GM12872 (cell line): ENCODE measurements at regions not wholly inside any gene's neighbourhood (a gene's known extent, or its start where the extent isn't known, plus 50 kb on each side); places are given as distances from the start of the nearest gene placed in this dataset.

ENCODE experiments used
- TF ChIP-seq, protein P1 (sequence below): IDR thresholded peaks from 3 replicates; pipeline ENCODE4 v1.5.1; 2011; ENCODE audit warnings: low read depth, mild to moderate bottlenecking, low read length, moderate library complexity; ENCODE audit not compliant: insufficient read depth

DNA sequence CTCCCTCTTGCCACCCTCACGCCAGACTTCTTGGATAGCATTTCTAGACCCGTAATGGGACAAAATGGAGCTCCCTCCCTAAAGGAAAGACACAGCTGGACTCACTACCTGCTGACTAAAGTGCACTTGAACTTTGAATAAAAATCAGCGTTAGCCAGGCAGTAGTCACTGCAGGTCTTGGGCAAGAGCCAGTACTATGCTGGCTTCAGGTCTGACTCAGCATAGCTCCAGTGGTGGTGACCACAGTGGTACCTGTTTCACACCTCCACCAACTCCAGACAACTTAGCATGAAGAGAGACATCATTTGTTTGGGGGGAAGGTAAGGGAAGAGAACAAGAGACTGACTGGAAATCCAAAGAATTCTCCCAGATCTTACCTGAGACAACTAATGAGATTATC, 906.8 kb downstream of the GRIK2 start:
- TF ChIP-seq, protein P1, sequence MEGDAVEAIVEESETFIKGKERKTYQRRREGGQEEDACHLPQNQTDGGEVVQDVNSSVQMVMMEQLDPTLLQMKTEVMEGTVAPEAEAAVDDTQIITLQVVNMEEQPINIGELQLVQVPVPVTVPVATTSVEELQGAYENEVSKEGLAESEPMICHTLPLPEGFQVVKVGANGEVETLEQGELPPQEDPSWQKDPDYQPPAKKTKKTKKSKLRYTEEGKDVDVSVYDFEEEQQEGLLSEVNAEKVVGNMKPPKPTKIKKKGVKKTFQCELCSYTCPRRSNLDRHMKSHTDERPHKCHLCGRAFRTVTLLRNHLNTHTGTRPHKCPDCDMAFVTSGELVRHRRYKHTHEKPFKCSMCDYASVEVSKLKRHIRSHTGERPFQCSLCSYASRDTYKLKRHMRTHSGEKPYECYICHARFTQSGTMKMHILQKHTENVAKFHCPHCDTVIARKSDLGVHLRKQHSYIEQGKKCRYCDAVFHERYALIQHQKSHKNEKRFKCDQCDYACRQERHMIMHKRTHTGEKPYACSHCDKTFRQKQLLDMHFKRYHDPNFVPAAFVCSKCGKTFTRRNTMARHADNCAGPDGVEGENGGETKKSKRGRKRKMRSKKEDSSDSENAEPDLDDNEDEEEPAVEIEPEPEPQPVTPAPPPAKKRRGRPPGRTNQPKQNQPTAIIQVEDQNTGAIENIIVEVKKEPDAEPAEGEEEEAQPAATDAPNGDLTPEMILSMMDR = no peak

DNA sequence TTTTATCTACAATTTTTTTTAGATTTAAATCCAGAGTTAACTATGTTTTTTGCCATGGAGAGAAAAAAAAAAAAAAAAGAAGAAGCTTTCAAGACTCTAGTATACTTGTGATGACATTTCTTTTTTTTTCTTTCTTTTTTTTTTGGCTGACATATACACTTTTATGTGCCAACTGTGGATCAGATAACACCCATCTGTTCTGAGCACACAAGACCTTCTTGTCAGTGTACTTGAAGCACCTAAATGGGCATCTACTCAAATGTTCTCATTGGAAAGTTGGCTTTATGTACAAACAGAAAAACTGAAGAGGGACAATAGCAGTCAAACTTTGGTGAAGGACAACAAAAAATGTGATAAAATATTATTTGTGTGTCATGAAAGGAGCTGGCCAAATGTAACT, 904.5 kb downstream of the GRIK2 start:
- TF ChIP-seq, protein P1 = no peak
